ENCODE measurements at regions not wholly inside any gene's neighbourhood (a gene's known extent, or its start where the extent isn't known, plus 50 kb on each side); places are given as distances from the start of the nearest gene placed in this dataset.

DNA sequence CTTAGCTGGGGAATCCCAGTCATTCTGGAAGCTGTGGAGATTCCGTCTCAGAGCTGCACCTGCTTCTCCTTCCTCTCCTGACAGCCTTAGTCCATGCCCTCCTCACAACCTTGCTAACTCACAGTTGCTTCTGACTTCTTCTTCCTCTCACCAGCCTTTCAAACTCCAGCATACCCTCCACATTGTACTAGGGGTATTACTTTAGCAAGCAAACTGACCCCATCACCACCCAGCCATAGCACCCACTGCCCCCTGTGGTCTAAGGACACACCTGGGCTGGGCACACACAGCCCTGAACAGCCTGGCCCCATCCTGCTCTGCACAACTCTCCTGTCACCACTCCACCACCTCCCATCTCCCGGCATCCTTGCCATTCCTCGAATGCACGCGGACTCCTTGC, 208.2 kb downstream of the FBXO15 start:
- TF ChIP-seq, protein P1, sequence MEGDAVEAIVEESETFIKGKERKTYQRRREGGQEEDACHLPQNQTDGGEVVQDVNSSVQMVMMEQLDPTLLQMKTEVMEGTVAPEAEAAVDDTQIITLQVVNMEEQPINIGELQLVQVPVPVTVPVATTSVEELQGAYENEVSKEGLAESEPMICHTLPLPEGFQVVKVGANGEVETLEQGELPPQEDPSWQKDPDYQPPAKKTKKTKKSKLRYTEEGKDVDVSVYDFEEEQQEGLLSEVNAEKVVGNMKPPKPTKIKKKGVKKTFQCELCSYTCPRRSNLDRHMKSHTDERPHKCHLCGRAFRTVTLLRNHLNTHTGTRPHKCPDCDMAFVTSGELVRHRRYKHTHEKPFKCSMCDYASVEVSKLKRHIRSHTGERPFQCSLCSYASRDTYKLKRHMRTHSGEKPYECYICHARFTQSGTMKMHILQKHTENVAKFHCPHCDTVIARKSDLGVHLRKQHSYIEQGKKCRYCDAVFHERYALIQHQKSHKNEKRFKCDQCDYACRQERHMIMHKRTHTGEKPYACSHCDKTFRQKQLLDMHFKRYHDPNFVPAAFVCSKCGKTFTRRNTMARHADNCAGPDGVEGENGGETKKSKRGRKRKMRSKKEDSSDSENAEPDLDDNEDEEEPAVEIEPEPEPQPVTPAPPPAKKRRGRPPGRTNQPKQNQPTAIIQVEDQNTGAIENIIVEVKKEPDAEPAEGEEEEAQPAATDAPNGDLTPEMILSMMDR (IDR thresholded peaks at IDR 0.05) = no peak
- TF ChIP-seq EP300 (IDR thresholded peaks at IDR 0.05; ENCODE audit: low read depth) (no peak), POLR2A (IDR thresholded peaks at IDR 0.05) (no peak), POLR2AphosphoS5 (IDR thresholded peaks at IDR 0.05) (no peak)

Measured in transverse colon (tissue), 4 donors.